Suppressor macrophage treated with lipopolysaccharide for 4 hours (primary cell): ENCODE measurements at regions not wholly inside any gene's neighbourhood (a gene's known extent, or its start where the extent isn't known, plus 50 kb on each side); places are given as distances from the start of the nearest gene placed in this dataset.
A peak's percentile ranks its signal among the peaks of the same experiment; 100 is the strongest.

ENCODE experiments used
- DNase-seq: peaks from one replicate; pipeline ENCODE4 v3.0.0-alpha.2; 2020

GRCh38 chrX:24410514-24411189 is 50.2 kb downstream of the SUPT20HL1 start:
- no peak for DNase-seq

- peak; percentile 38 for DNase-seq
Measured at GRCh38 chrX:24412637-24413363, 52.3 kb upstream of the PDK3 start.
